Putamen (tissue), 1 donor: ENCODE measurements at regions not wholly inside any gene's neighbourhood (a gene's known extent, or its start where the extent isn't known, plus 50 kb on each side); places are given as distances from the start of the nearest gene placed in this dataset.
"Not testable (repeated sequence)": the region's sequence is repeated elsewhere in the genome, so short reads cannot be mapped to it uniquely, and the experiment has no call there.

ENCODE experiments used
- DNase-seq: peaks from one replicate; pipeline ENCODE4 v3.0.0-alpha.2; 2016; ENCODE audit warnings: low spot score

- DNase-seq: no peak
These were observed 130.9 kb downstream of the TES start for GRCh38 chr7:116340943-116341907.

GRCh38 chr7:116342125-116342524, 131.8 kb downstream of the TES start:
- DNase-seq: no peak

GRCh38 chr7:116347151-116347832, 137.0 kb downstream of the TES start:
- no peak for DNase-seq

- no peak for DNase-seq
These were observed 138.0 kb downstream of the TES start for GRCh38 chr7:116348346-116348745.

GRCh38 chr7:116351966-116352365, 141.6 kb downstream of the TES start:
- no peak for DNase-seq

DNA sequence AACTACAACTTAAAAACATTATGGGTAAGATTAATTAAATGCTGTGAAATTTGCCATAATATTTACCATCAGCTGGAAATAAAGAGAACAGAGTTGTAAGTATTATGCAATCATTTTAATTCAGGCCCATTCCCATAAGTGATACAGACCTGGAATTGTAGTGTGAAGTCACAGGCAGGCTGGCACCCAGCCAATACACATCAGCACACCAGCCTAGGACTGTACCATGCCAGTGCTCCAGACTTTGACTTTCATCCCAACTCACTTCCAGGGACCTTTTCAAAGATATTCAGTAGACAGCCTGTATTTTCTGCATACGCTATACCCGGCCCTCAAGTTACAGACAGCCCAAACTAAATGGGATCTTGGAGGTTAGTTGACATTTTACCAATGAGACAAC, 143.3 kb downstream of the TES start:
- DNase-seq: no peak

GRCh38 chr7:116354171-116354545, 143.8 kb downstream of the TES start:
- no peak for DNase-seq

DNA sequence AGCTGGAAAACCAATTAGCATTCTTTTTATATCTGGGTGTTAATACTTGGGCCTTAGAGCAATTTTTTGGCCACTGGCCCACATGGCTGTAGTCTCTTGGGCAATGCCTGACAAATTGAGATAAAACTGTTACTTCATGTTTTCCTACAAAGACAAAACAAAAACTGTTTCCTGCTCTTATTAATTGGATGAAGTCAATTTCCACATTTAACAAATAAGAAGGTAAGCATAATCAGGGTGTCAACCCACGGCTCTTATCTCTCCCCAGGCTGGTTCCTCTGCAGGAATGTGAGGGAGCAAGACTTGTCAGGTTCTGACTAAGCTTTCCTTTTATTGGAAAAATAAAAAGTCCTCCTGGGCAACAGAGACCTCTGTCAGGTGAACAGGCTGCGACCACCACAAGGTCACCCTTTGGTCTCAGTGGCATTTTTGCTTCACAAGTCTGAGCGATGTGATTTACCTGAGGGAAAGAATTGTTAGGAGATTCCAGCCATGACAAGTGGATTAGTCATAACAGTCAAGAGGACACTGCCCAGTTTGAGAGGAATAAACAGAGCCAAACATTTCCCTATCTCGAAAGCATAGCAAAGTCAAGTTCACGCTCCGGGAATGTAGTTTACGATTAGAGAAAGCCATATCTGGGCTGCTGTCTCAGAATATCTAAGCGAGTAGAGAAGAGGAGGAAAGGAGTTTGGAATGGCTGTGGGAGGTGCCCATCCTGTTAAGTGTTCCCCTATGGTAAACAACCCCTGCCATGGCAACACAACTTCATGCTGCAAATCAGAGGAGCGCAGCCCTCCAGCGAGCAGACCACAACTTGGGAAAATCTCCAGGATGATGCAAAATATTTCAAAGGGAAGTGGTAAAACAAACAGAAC, 144.4 kb downstream of the TES start:
- no peak for DNase-seq

- no peak for DNase-seq
These were observed 144.1 kb upstream of the CAV2 start for GRCh38 chr7:116355424-116355765.

DNA sequence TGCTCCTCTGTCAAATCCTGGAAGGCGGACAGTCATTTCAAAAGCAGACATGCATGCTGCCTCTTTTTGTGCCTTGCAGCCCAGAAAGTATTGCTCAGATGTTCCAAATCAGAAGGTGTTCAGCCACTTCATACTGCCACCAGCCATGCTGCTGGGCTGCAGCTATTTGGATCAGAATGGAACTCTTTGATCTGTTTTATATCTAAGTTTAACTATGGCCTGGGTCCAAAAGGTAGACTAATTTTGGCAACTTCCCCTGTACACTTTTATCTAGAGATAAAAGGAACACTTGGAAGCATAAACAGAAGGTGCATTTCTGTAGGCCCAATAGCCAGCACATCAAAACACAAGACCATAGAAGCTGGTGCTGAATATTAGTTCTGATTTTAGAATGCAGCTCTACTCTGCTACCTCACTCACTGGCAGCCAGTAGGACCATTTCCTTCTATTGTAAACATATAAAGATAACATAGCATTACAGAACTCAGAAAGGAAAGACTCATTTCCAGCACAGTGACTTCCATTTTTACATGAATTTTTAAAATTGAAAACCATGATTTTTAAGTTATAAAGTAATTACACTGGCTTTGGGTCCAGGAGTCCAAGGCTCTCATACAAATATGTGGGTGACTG, 143.1 kb upstream of the CAV2 start:
- DNase-seq: no peak

- DNase-seq: no peak
These were observed 142.6 kb upstream of the CAV2 start for GRCh38 chr7:116356979-116357378.

- no peak for DNase-seq
These were observed 141.5 kb upstream of the CAV2 start for GRCh38 chr7:116357781-116358670.

- DNase-seq: no peak
These were observed 137.8 kb upstream of the CAV2 start for GRCh38 chr7:116361767-116362166.

GRCh38 chr7:116363637-116364432, 135.7 kb upstream of the CAV2 start:
- DNase-seq: no peak

GRCh38 chr7:116364469-116364868, 135.1 kb upstream of the CAV2 start:
- no peak for DNase-seq

DNA sequence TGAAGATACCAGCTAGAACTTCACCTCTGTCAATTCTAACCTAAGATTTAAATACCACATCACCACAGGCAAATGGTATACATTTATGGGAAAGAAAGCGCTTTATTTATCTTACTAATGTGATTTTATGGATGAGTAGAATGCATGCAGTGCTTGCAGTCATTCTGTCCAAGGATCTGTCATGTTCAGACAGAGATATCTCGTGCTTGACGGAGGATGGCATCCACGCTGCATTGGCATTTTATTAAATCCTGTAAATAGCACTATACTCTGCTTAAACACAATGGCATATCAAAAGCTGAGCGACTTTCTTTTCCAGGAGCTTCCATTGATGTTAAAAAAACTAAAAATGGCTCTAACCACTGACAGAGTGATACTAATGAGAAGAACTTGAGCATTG, 133.7 kb upstream of the CAV2 start:
- no peak for DNase-seq

- DNase-seq: no peak
These were observed 132.2 kb upstream of the CAV2 start for GRCh38 chr7:116367171-116367813.

DNA sequence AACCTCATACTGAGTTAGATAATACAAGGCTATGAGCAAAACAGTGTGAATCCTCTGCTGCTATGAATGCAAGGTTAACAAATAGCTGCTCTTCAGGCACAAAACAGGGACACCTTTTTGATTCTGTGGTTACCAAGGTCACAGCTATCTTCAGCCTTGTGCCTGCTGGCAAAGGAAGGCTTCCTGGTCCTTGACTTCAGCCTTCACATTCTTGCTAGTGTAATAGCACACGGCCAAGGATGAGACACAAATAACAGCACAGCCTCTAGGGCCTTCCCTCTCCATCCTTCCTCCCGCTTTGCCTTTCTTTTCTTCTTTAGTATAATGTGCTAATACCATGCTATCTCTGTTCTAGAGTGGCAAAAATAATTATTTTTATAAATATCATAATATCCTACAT, 130.6 kb upstream of the CAV2 start:
- no peak for DNase-seq

GRCh38 chr7:116371536-116371935, 128.0 kb upstream of the CAV2 start:
- DNase-seq: not testable (repeated sequence)

DNA sequence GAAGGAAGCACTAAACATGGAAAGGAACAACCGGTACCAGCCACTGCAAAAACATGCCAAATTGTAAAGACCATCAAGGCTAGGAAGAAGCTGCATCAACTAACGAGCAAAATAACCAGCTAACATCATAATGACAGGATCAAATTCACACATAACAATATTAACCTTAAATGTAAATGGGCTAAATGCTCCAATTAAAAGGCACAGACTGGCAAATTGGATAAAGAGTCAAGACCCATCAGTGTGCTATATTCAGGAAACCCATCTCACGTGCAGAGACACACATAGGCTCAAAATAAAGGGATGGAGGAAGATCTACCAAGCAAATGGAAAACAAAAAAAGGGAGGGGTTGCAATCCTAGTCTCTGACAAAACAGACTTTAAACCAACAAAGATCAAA, 126.3 kb upstream of the CAV2 start:
- not testable (repeated sequence) for DNase-seq
